AG04450 (cell line): ENCODE measurements at regions not wholly inside any gene's neighbourhood (a gene's known extent, or its start where the extent isn't known, plus 50 kb on each side); places are given as distances from the start of the nearest gene placed in this dataset.

Experiments
- CTCF ChIA-PET: fragments of 300-600, 350-600 bp; formaldehyde crosslinking; extraction: SDS; loops from one replicate; lab custom pipeline; 2022; ENCODE audit warnings: antibody characterized with exemption, inconsistent platforms; lab: Charles Lee
- POLR2A ChIA-PET: fragments of 350-600 bp; formaldehyde crosslinking; extraction: SDS; loops from one replicate; lab custom pipeline; 2021; ENCODE audit warnings: antibody characterized with exemption, inconsistent platforms; lab: Yijun Ruan, JAX
- DNase-seq: peaks from one replicate; pipeline ENCODE4 v3.0.0-alpha.2; 2011; ENCODE audit warnings: low read depth, low spot score
- H3K27ac ChIP-seq: one replicate; pipeline ENCODE4 v1.5.1; 2012; ENCODE audit warnings: low read depth, low read length, control low read depth
- H3K27me3 ChIP-seq: one replicate; pipeline ENCODE4 v1.6.0; 2012; ENCODE audit warnings: low read length; ENCODE audit not compliant: control insufficient read depth, insufficient read depth
- H3K4me3 ChIP-seq: 2 replicates; pipeline ENCODE4 v1.5.1; 2011; ENCODE audit warnings: mild to moderate bottlenecking, low read depth, low read length, control low read depth
- H3K9me3 ChIP-seq: 2 replicates; pipeline ENCODE4 v1.5.1; 2012; ENCODE audit warnings: low read length; ENCODE audit not compliant: control insufficient read depth, insufficient read depth
- TF ChIP-seq, protein P1 (sequence below): IDR thresholded peaks from 2 replicates; pipeline ENCODE4 v1.5.1; 2011; ENCODE audit warnings: low read depth, low read length, control low read depth, inconsistent platforms

- no peak for DNase-seq
- ChIA-PET POLR2A (no interaction called here), CTCF (no interaction called here)
- H3K27ac ChIP-seq, result no peak overlapping the region
- TF ChIP-seq, protein P1, sequence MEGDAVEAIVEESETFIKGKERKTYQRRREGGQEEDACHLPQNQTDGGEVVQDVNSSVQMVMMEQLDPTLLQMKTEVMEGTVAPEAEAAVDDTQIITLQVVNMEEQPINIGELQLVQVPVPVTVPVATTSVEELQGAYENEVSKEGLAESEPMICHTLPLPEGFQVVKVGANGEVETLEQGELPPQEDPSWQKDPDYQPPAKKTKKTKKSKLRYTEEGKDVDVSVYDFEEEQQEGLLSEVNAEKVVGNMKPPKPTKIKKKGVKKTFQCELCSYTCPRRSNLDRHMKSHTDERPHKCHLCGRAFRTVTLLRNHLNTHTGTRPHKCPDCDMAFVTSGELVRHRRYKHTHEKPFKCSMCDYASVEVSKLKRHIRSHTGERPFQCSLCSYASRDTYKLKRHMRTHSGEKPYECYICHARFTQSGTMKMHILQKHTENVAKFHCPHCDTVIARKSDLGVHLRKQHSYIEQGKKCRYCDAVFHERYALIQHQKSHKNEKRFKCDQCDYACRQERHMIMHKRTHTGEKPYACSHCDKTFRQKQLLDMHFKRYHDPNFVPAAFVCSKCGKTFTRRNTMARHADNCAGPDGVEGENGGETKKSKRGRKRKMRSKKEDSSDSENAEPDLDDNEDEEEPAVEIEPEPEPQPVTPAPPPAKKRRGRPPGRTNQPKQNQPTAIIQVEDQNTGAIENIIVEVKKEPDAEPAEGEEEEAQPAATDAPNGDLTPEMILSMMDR, result no peak
- H3K27me3 ChIP-seq, result no peaks in the 10 kb centered on the region
- no peak overlapping the region for H3K4me3 ChIP-seq
- H3K9me3 ChIP-seq, result no peaks in the 10 kb centered on the region
Observed at GRCh38 chr3:176734146-176734545, 463.1 kb downstream of the TBL1XR1 start.

DNA sequence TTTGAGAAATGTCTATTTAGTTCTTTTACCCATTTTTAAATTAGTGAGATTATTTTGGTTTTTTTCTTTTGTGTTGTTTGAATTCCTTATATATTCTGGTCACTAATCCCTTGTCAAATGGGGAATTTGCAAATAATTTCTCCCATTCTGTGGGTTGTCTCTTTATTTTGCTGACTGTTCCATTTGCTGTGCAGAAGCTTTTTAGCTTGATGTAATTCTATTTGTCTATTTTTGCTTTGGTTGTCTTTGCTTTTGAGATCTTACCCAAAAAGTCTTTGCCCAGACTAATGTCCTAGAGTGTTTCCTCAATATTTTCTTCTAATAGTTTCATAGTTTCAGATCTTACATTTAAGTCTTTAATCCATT lies 472.9 kb downstream of the TBL1XR1 start:
- Histone ChIP-seq H3K4me3 (no peak overlapping the region), H3K27me3 (no peaks in the 10 kb centered on the region), H3K27ac (no peak overlapping the region), H3K9me3 (no peaks in the 10 kb centered on the region)
- TF ChIP-seq, protein P1, result no peak
- POLR2A ChIA-PET, result no interaction called here
- CTCF ChIA-PET, result interaction anchor here (0.6 kb wide), 1 partner anchor 324 kb away, joined by 3 read pairs; no protein-coding TSS in a partner anchor
- no peak for DNase-seq

- CTCF ChIA-PET, result no interaction called here
- DNase-seq, result no peak
- no peaks in the 10 kb centered on the region for H3K27me3 ChIP-seq
- H3K9me3 ChIP-seq, result no peaks in the 10 kb centered on the region
- H3K4me3 ChIP-seq, result no peak overlapping the region
- POLR2A ChIA-PET, result no interaction called here
- TF ChIP-seq, protein P1, result no peak
- no peak overlapping the region for H3K27ac ChIP-seq
Observed at GRCh38 chr3:176723758-176724393, 473.4 kb downstream of the TBL1XR1 start.

DNA sequence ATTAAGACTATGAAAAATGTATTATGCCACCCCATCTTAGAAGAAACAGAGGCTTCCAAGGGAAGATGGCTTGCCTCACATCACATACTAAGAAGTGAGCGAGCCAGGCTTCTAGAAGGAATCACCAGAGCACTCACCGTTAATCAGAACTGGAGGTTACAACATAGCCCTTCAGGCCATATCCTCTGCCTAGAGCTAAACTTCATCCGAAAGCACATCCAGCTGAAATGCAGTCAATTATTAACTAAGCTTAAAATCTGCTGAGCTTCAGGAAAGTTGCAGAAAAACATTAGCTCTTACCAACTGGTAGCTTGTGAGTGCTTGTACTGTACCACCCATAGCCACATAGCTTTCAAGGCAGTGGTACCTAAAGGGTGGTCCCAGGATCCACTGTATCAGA lies 483.2 kb downstream of the TBL1XR1 start:
- TF ChIP-seq, protein P1, result no peak
- no peak for DNase-seq
- H3K9me3 ChIP-seq, result no peaks in the 10 kb centered on the region
- H3K27me3 ChIP-seq, result no peaks in the 10 kb centered on the region
- ChIA-PET CTCF (no interaction called here), POLR2A (no interaction called here)
- no peak overlapping the region for H3K27ac ChIP-seq
- H3K4me3 ChIP-seq, result no peak overlapping the region

GRCh38 chr3:176712191-176712590 lies 485.1 kb downstream of the TBL1XR1 start:
- CTCF ChIA-PET, result no interaction called here
- Histone ChIP-seq H3K4me3 (no peak overlapping the region), H3K27me3 (no peaks in the 10 kb centered on the region), H3K27ac (no peak overlapping the region), H3K9me3 (no peaks in the 10 kb centered on the region)
- TF ChIP-seq, protein P1, result no peak
- POLR2A ChIA-PET, result no interaction called here
- DNase-seq, result no peak
